ENCODE measurements at regions not wholly inside any gene's neighbourhood (a gene's known extent, or its start where the extent isn't known, plus 50 kb on each side); places are given as distances from the start of the nearest gene placed in this dataset.

- Histone ChIP-seq H3K79me1 (ENCODE audit: low read depth in 1 of 2, low read length in 2 of 2) (peaks cover 0 to 6% of the 10 kb centered on the region in 2 experiments; a peak in 1 of 4 replicates), H2BK5ac (ENCODE audit: low read depth, low read length, poor library complexity, severe bottlenecking) (no peak overlapping the region), H4K5ac (ENCODE audit: low read depth, low read length) (peak overlapping the region; percentile 47; the same call in 1 of the 2 replicates), H3K27ac (ENCODE audit: insufficient read depth, low read length) (no peak overlapping the region), H3K36me3 (ENCODE audit: control insufficient read depth, insufficient read depth, low read length) (no peaks in the 10 kb centered on the region), H3K9me1 (ENCODE audit: insufficient read depth, low read length) (peaks cover 15% of the 10 kb centered on the region; the same call in 1 of the 2 replicates), H3K4me2 (ENCODE audit: low read depth, low read length) (no peak overlapping the region), H4K20me1 (ENCODE audit: insufficient read depth, low read length) (no peaks in the 10 kb centered on the region), H4K91ac (ENCODE audit: insufficient read depth, low read depth, low read length) (peak overlapping the region; percentile 97), H3K9ac (ENCODE audit: low read depth, low read length) (no peak overlapping the region), H3K18ac (ENCODE audit: low read depth, low read length) (peak overlapping the region; percentile 38; the same call in 1 of the 2 replicates), H2BK15ac (ENCODE audit: low read depth, low read length) (peak overlapping the region; percentile 91), H3K4me1 (ENCODE audit: control insufficient read depth, insufficient read depth, low read length) (peaks cover 16% of the 10 kb centered on the region; the same call in 1 of the 2 replicates), H3K56ac (ENCODE audit: extremely low read depth, insufficient read depth, low read length) (no peak overlapping the region), H2BK120ac (ENCODE audit: low read depth, low read length) (peak overlapping the region; percentile 99), H3K14ac (replicated peaks; ENCODE audit: low read depth, low read length) (peak overlapping the region; percentile 98), H3K23ac (ENCODE audit: low read depth, low read length) (peak overlapping the region; percentile 99; the same call in 1 of the 2 replicates), H3K4ac (ENCODE audit: low read depth, low read length) (peak overlapping the region; percentile 96), H2AK9ac (replicated peaks; ENCODE audit: low read depth, low read length, poor library complexity) (no peak overlapping the region), H3K27me3 (ENCODE audit: control insufficient read depth, insufficient read depth, low read length) (no peaks in the 10 kb centered on the region), H2AK5ac (ENCODE audit: low read depth, low read length) (peak overlapping the region; percentile 75; the same call in 1 of the 2 replicates), H3K4me3 (ENCODE audit: insufficient read depth, low read depth, low read length) (no peak overlapping the region), H2AFZ (replicated peaks; ENCODE audit: low read length, poor library complexity) (no peak overlapping the region), H2BK20ac (ENCODE audit: low read depth, low read length) (peak overlapping the region; percentile 100), H4K8ac (ENCODE audit: low read depth in 2 of 2, low read length in 2 of 2) (peak overlapping the region in 1 of 2 experiments; percentile 93; a peak in 3 of 4 replicates), H3K9me3 (ENCODE audit: control insufficient read depth, insufficient read depth, low read length) (no peaks in the 10 kb centered on the region)
- BruUV-seq (replicated peaks): no TSS peak
- ChIA-PET CTCF (interaction anchor here (0.7 kb wide), 1 partner anchor 9 kb away, joined by 4 read pairs; no protein-coding TSS in a partner anchor), POLR2A (ENCODE audit: unreplicated experiment) (no interaction called here)
- intact Hi-C loops (cut with micrococcal nuclease) (no loop called here), in situ Hi-C loops (cut with MboI; ENCODE audit: low sequenced_read_pairs) (no loop called here), dilution Hi-C loops (cut with HindIII; ENCODE audit: low sequenced_read_pairs, unreplicated experiment) (no loop called here)
- WGBS, 2 experiments (ENCODE audit: extremely low coverage in 2 of 2, insufficient read length in 1 of 2): 95% methylated on average over 2 of the region's 4 CpGs; no CpG with 5 or more reads in 1 of the 2 experiments
- TF ChIP-seq MAZ (IDR thresholded peaks at IDR 0.05; ENCODE audit: borderline replicate concordance, low read depth, low read length) (no peak), MXI1 (IDR thresholded peaks at IDR 0.05; ENCODE audit: borderline replicate concordance, low read depth, low read length) (no peak), BHLHE40 (IDR thresholded peaks at IDR 0.05; ENCODE audit: low read depth, low read length) (no peak), RFX5 (IDR thresholded peaks at IDR 0.05; ENCODE audit: low read depth, low read length) (no peak), CEBPB (IDR thresholded peaks at IDR 0.05; ENCODE audit: low read depth, low read length) (no peak), NFE2L2 (IDR thresholded peaks at IDR 0.05; ENCODE audit: low read depth, low read length) (no peak), CHD1 (IDR thresholded peaks at IDR 0.05; ENCODE audit: low read depth, low read length) (no peak), RCOR1 (IDR thresholded peaks at IDR 0.05; ENCODE audit: insufficient replicate concordance, low read length) (no peak), CTCF (conservative IDR thresholded peaks at IDR 0.05; ENCODE audit: low read depth, low read length) (no peak), RAD21 (IDR thresholded peaks at IDR 0.05; ENCODE audit: low read length) (no peak), USF2 (IDR thresholded peaks at IDR 0.05; ENCODE audit: low read depth, low read length) (no peak), MAFK (IDR thresholded peaks at IDR 0.05; ENCODE audit: low read depth, low read length) (no peak), SMC3 (IDR thresholded peaks at IDR 0.05; ENCODE audit: low read depth, low read length) (no peak), ELK1 (IDR thresholded peaks at IDR 0.05; ENCODE audit: borderline replicate concordance, low read depth, low read length) (no peak), POLR2A (IDR thresholded peaks at IDR 0.05; ENCODE audit: low read depth, low read length) (no peak), FOS (IDR thresholded peaks at IDR 0.05; ENCODE audit: low read depth, low read length) (no peak)
- ATAC-seq (ENCODE audit: low read depth): no peak
- DNase-seq: no peak
Observed at GRCh38 chr12:75655315-75655806, 144.0 kb upstream of the KRR1 start.
